ENCODE measurements at regions not wholly inside any gene's neighbourhood (a gene's known extent, or its start where the extent isn't known, plus 50 kb on each side); places are given as distances from the start of the nearest gene placed in this dataset.

- Histone ChIP-seq H3K36me3 (replicated peaks in 1 of 2; ENCODE audit: control extremely low read depth in 1 of 2, control insufficient read depth in 1 of 2, extremely low read depth in 1 of 2, insufficient read depth in 2 of 2, low read length in 1 of 2) (no peaks in the 10 kb centered on the region), H3K9ac (ENCODE audit: low read length) (peak overlapping the region; percentile 12), H4K20me1 (ENCODE audit: control insufficient read depth, insufficient read depth, low read length, poor library complexity, severe bottlenecking) (no peaks in the 10 kb centered on the region), H3K27me3 (replicated peaks in 1 of 4; ENCODE audit: control extremely low read depth in 1 of 4, control insufficient read depth in 3 of 4, insufficient read depth in 4 of 4, low read length in 3 of 4) (no peaks in the 10 kb centered on the region), H3K4me1 (ENCODE audit: control insufficient read depth in 2 of 2, insufficient read depth in 2 of 2, low read length in 2 of 2) (peaks cover 3 to 7% of the 10 kb centered on the region in 2 donors), H3K4me3 (ENCODE audit: control extremely low read depth in 1 of 5, extremely low read depth in 1 of 5, insufficient read depth in 1 of 5, low read depth in 2 of 5, low read length in 4 of 5) (no peak overlapping the region), H3K27ac (ENCODE audit: low read length in 2 of 2) (no peak overlapping the region), H3K4me2 (replicated peaks; ENCODE audit: low read depth, low read length, poor library complexity, severe bottlenecking) (peak overlapping the region; percentile 36), H2AFZ (ENCODE audit: insufficient read depth, low read depth, low read length, poor library complexity, severe bottlenecking) (peak overlapping the region; percentile 58), H3K9me3 (ENCODE audit: control extremely low read depth in 1 of 3, control insufficient read depth in 2 of 3, insufficient read depth in 1 of 3, low read length in 2 of 3) (peaks cover 0 to 2% (median 0%) of the 10 kb centered on the region in 3 donors), H3K79me2 (ENCODE audit: control insufficient read depth, insufficient read depth, low read length) (no peaks in the 10 kb centered on the region)
- intact Hi-C loops (cut with micrococcal nuclease): no loop called here
- Mint-ChIP-seq H3K9me3 (ENCODE audit: insufficient read depth) (peaks cover 4% of the 10 kb centered on the region), H3K4me1 (peaks cover 14% of the 10 kb centered on the region), H3K27ac (no peak overlapping the region), H3K27me3 (no peaks in the 10 kb centered on the region), H3K4me3 (no peak overlapping the region)
- no CpG with 5 or more reads among the region's 2 CpGs for WGBS (ENCODE audit: insufficient coverage)
- DNase-seq (no peak), ATAC-seq (ENCODE audit: low read depth) (no peak)
- CTCF ChIA-PET: no interaction called here
- TF ChIP-seq CTCF (IDR thresholded peaks at IDR 0.05): no peak
- no peak for TF ChIP-seq EZH2 (IDR thresholded peaks at IDR 0.05; ENCODE audit: borderline replicate concordance, insufficient read depth, low read depth, low read length, poor library complexity, severe bottlenecking)
- POLR2A ChIA-PET: no interaction called here
Measured at GRCh38 chr3:153249906-153250305, 87.9 kb downstream of the RAP2B start.

GRCh38 chr3:153250446-153250845 is 88.4 kb downstream of the RAP2B start:
- H3K4me1 Mint-ChIP-seq: peaks cover 14% of the 10 kb centered on the region
- H3K4me1 ChIP-seq (ENCODE audit: control insufficient read depth in 2 of 2, insufficient read depth in 2 of 2, low read length in 2 of 2): peaks cover 3 to 7% of the 10 kb centered on the region in 2 donors
- peak overlapping the region; percentile 58 for H2AFZ ChIP-seq (ENCODE audit: insufficient read depth, low read depth, low read length, poor library complexity, severe bottlenecking)
- no peak for TF ChIP-seq CTCF (IDR thresholded peaks at IDR 0.05)
- TF ChIP-seq EZH2 (IDR thresholded peaks at IDR 0.05; ENCODE audit: borderline replicate concordance, insufficient read depth, low read depth, low read length, poor library complexity, severe bottlenecking): no peak
- ChIA-PET POLR2A (no interaction called here), CTCF (no interaction called here)
- WGBS (ENCODE audit: insufficient coverage): no CpG with 5 or more reads among the region's 2 CpGs
- H4K20me1 ChIP-seq (ENCODE audit: control insufficient read depth, insufficient read depth, low read length, poor library complexity, severe bottlenecking): no peaks in the 10 kb centered on the region
- no peak overlapping the region for H3K4me3 Mint-ChIP-seq
- H3K27ac ChIP-seq (ENCODE audit: low read length in 2 of 2): no peak overlapping the region
- no peak overlapping the region for H3K27ac Mint-ChIP-seq
- H3K9me3 Mint-ChIP-seq (ENCODE audit: insufficient read depth): peaks cover 4% of the 10 kb centered on the region
- H3K4me3 ChIP-seq (ENCODE audit: control extremely low read depth in 1 of 5, extremely low read depth in 1 of 5, insufficient read depth in 1 of 5, low read depth in 2 of 5, low read length in 4 of 5): no peak overlapping the region
- H3K4me2 ChIP-seq (replicated peaks; ENCODE audit: low read depth, low read length, poor library complexity, severe bottlenecking): peak overlapping the region; percentile 36
- no peaks in the 10 kb centered on the region for H3K27me3 Mint-ChIP-seq
- no peaks in the 10 kb centered on the region for H3K36me3 ChIP-seq (replicated peaks in 1 of 2; ENCODE audit: control extremely low read depth in 1 of 2, control insufficient read depth in 1 of 2, extremely low read depth in 1 of 2, insufficient read depth in 2 of 2, low read length in 1 of 2)
- H3K9ac ChIP-seq (ENCODE audit: low read length): peak overlapping the region; percentile 12
- no peaks in the 10 kb centered on the region for H3K79me2 ChIP-seq (ENCODE audit: control insufficient read depth, insufficient read depth, low read length)
- H3K9me3 ChIP-seq (ENCODE audit: control extremely low read depth in 1 of 3, control insufficient read depth in 2 of 3, insufficient read depth in 1 of 3, low read length in 2 of 3): peaks cover 0 to 2% (median 0%) of the 10 kb centered on the region in 3 donors
- ATAC-seq (ENCODE audit: low read depth): no peak
- intact Hi-C loops (cut with micrococcal nuclease): no loop called here
- no peaks in the 10 kb centered on the region for H3K27me3 ChIP-seq (replicated peaks in 1 of 4; ENCODE audit: control extremely low read depth in 1 of 4, control insufficient read depth in 3 of 4, insufficient read depth in 4 of 4, low read length in 3 of 4)
- DNase-seq: no peak
